ENCODE measurements at regions not wholly inside any gene's neighbourhood (a gene's known extent, or its start where the extent isn't known, plus 50 kb on each side); places are given as distances from the start of the nearest gene placed in this dataset.

GRCh38 chr10:23558361-23558799 is 119.5 kb downstream of the OTUD1 start:
- TF ChIP-seq CTCF (conservative IDR thresholded peaks at IDR 0.05 in 1 of 2, IDR thresholded peaks at IDR 0.05 in 1 of 2; ENCODE audit: extremely low read depth in 1 of 2, insufficient read depth in 1 of 2, low read depth in 1 of 2, low read length in 2 of 2) = no peak
- no peak for TF ChIP-seq EZH2 (IDR thresholded peaks at IDR 0.05; ENCODE audit: borderline replicate concordance, low read length)

Data from mammary epithelial cell (primary cell).